Adrenal gland (tissue), 9 donors: ENCODE measurements at regions not wholly inside any gene's neighbourhood (a gene's known extent, or its start where the extent isn't known, plus 50 kb on each side); places are given as distances from the start of the nearest gene placed in this dataset.
A peak's percentile ranks its signal among the peaks of the same experiment; 100 is the strongest.

Source experiments
- DNase-seq, 7 donors: peaks; one replicate each; pipeline ENCODE4 v3.0.0-alpha.2; 2019 to 2020
- H3K27ac ChIP-seq, 5 donors: fragments of 200-600 bp; sonication (generic) in 4 of 5; 1 replicate in 3 of 5; 2 replicates in 2 of 5; pipeline versions ENCODE4 v1.5.1 to v1.8.0; 2016 to 2020; ENCODE audit warnings: mild to moderate bottlenecking in 1 of 5
- H3K27me3 ChIP-seq: fragments of 200-600 bp; 2 replicates; pipeline ENCODE4 v1.8.0; 2021
- H3K36me3 ChIP-seq, 2 donors: fragments of 200-600 bp; replicated peaks in 1 of 2; 1 replicate in 1 of 2; 2 replicates in 1 of 2; pipeline versions ENCODE4 v1.5.1 to v1.8.0; 2018 to 2022
- H3K4me1 ChIP-seq, 2 donors: fragments of 200-600 bp; replicated peaks in 1 of 2; 1 replicate in 1 of 2; 2 replicates in 1 of 2; pipeline versions ENCODE4 v1.5.1 to v1.8.0; 2018 to 2021
- H3K4me3 ChIP-seq, 4 donors: fragments of 200-600 bp; sonication (generic) in 3 of 4; one replicate each; pipeline ENCODE4 v1.5.1; 2016 to 2018
- H3K9me3 ChIP-seq, 3 donors: fragments of 200-600 bp; sonication (generic) in 1 of 3; replicated peaks in 1 of 3; 1 replicate in 2 of 3; 2 replicates in 1 of 3; pipeline versions ENCODE4 v1.5.1 to v1.8.0; 2016 to 2021
- POLR2A ChIP-seq, 2 donors: fragments of 450-650 bp; IDR thresholded peaks; one replicate each; pipeline ENCODE4 v1.6.1; 2017; ENCODE audit warnings: antibody characterized with exemption in 2 of 2, mild to moderate bottlenecking in 2 of 2, moderate library complexity in 1 of 2
- WGBS, 4 donors: extraction: QIAGEN DNeasy Blood & Tissue Kit in 2 of 4; methylation state at CpG; one replicate each; pipeline versions ENCODE4 v1.1.5 to v1.1.7; 2013 to 2017; 5-methylcytosine and 5-hydroxymethylcytosine counted together
- intact Hi-C, 2 donors: fragments of 100-400 bp; cut with DNase I; formaldehyde crosslinking; loops; one replicate each; pipeline versions ENCODE4 v1.14.1 to v1.15.0; 2022 to 2023
- TF ChIP-seq, protein P1 (sequence below), 6 experiments: fragments of 450-650 bp in 4 of 6; fragments of 200-600 bp in 2 of 6; sonication (generic) in 1 of 6; IDR thresholded peaks; 1 replicate in 5 of 6; 2 replicates in 1 of 6; pipeline versions ENCODE4 v1.5.1 to v1.8.0; 2016 to 2021; ENCODE audit warnings: antibody characterized with exemption in 6 of 6, mild to moderate bottlenecking in 2 of 6, moderate library complexity in 1 of 6
- donor health status: healthy with polysubstance abuse.
- donor health status: Bipolar disorder and iron deficiency.
- donor health status: DM: yes; HTN: yes; CAD: no.
- donor health status: DM: no; HTN: no; CAD: no.
- donor health status: DM: no; HTN: no; CAD: no.

DNA sequence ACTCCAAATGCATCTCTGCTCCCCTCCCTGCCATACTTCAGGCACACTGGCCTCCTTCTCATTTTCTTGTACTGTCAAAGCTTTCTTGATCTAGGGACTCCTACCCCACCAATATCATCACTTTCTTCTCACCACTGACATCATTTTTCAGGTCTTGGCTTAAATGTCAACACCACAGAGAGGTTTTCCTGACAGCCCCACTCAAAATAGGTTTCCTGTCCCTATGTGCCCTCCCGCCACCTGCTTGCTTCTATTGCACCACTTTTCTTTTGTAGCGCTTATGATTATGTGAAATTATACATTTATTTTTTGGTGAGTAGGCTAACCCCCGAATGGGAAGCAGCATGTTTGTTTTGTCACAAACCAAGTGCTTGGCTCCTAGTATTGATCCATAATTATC, 164.6 kb downstream of the NDFIP2 start:
- Histone ChIP-seq H3K4me1 (no peaks in the 10 kb centered on the region), H3K9me3 (peaks cover 0 to 6% (median 0%) of the 10 kb centered on the region in 3 donors), H3K36me3 (no peaks in the 10 kb centered on the region), H3K4me3 (no peak overlapping the region), H3K27me3 (no peaks in the 10 kb centered on the region), H3K27ac (no peak overlapping the region)
- DNase-seq = no peak
- TF ChIP-seq POLR2A (IDR thresholded peaks at IDR 0.05) = no peak
- TF ChIP-seq, protein P1, sequence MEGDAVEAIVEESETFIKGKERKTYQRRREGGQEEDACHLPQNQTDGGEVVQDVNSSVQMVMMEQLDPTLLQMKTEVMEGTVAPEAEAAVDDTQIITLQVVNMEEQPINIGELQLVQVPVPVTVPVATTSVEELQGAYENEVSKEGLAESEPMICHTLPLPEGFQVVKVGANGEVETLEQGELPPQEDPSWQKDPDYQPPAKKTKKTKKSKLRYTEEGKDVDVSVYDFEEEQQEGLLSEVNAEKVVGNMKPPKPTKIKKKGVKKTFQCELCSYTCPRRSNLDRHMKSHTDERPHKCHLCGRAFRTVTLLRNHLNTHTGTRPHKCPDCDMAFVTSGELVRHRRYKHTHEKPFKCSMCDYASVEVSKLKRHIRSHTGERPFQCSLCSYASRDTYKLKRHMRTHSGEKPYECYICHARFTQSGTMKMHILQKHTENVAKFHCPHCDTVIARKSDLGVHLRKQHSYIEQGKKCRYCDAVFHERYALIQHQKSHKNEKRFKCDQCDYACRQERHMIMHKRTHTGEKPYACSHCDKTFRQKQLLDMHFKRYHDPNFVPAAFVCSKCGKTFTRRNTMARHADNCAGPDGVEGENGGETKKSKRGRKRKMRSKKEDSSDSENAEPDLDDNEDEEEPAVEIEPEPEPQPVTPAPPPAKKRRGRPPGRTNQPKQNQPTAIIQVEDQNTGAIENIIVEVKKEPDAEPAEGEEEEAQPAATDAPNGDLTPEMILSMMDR (IDR thresholded peaks at IDR 0.05) = no peak
- intact Hi-C loops = no loop called here
- WGBS, 4 donors = 76 to 89% (median 88%) methylated on average over 3 of the region's 3 CpGs

DNA sequence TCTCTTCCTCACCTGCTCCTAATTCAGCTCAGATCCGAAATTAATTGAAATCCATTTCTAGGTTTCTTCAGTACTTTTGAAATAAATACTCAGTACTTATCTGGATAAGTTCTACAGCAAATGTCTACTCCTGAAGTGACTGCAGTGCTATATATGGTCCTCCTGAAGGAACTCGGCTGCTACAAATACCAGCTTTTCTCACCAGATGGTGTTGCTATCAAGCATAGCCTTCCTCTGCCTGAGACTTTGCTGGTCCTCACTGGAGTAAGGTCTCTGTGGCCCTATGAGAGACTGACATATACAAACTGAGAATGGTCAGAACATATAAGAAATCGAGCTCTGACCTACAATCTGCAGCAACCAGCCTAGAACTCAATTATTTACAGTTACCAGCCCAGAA, 161.6 kb downstream of the NDFIP2 start:
- TF ChIP-seq, protein P1 (IDR thresholded peaks at IDR 0.05) = no peak
- TF ChIP-seq POLR2A (IDR thresholded peaks at IDR 0.05) = no peak
- intact Hi-C loops = no loop called here
- Histone ChIP-seq H3K27me3 (no peaks in the 10 kb centered on the region), H3K36me3 (no peaks in the 10 kb centered on the region), H3K4me1 (peaks cover 0 to 2% of the 10 kb centered on the region in 2 donors), H3K9me3 (peaks cover 0 to 6% (median 0%) of the 10 kb centered on the region in 3 donors), H3K4me3 (no peak overlapping the region), H3K27ac (no peak overlapping the region)
- DNase-seq = no peak
- WGBS, 4 donors = 72 to 82% (median 75%) methylated on average over 3 of the region's 3 CpGs

DNA sequence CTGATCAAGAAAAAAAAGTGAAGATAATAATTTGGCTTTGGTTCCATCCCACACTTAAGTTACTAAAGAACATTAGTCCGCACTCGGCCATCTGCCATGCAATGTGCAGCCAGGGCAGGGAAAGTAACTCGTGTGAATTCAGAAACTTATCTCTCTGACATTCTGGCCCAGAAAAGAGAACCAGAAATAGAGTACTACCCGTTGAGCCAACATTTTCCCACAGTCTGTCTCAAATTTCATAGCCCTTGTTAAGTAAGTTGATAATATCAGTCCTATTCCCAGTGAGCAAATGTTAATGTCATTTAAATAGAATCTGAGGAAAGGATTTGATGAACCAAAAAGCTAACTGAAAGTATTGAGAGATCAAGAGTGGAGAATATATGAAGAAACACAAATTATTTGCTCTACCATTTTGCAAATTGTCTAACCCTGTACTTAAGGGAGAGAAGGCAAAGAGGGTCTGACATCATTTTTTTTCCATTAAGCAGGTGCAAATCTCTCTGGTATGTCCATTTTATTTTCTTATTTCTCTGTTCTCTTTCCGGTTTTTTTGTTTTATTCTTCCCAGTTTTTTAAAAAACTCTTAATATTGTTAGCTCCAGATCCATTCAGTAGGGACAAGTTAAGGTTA, 156.3 kb downstream of the NDFIP2 start:
- TF ChIP-seq, protein P1 (IDR thresholded peaks at IDR 0.05) = no peak
- TF ChIP-seq POLR2A (IDR thresholded peaks at IDR 0.05) = no peak
- Histone ChIP-seq H3K4me1 (peaks cover 0 to 7% of the 10 kb centered on the region in 2 donors), H3K4me3 (no peak overlapping the region), H3K36me3 (no peaks in the 10 kb centered on the region), H3K9me3 (peaks cover 0 to 6% (median 0%) of the 10 kb centered on the region in 3 donors), H3K27me3 (no peaks in the 10 kb centered on the region), H3K27ac (no peak overlapping the region)
- peak in 6 of 7 donors; percentile 30 to 73 (median 56) for DNase-seq
- intact Hi-C loops = no loop called here
- 34 to 38% (median 36%) methylated on average over 5 of the region's 5 CpGs for WGBS, 4 donors

DNA sequence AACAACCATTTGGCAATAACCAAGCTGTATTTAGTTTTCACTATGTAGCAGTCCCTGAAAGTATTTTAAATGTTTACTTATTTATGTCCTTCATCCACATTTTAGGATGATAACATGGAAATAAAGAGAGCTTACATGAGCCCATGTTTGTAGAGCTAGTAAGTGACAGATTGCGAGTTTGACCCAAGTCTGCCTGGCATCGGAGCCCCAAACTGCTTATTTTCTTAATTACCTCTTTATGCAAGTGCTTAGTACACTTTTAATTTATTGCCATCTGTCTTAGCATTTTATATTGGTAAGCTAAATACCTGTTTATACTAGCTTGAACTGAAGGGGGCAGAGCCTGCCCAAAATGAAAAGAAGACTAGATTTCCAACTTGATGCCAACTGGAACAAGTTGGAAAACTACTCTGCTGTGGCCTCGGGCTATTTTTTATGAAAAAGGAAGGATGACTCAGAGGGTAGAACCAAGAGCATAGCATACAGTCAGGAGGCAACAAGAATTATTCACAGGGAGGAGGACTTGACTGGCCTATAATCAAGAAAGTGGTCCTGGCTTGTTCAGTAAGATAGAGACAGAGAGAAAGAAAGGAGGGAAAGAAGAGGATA, 150.2 kb downstream of the NDFIP2 start:
- H3K27ac ChIP-seq = no peak overlapping the region
- no peak for TF ChIP-seq POLR2A (IDR thresholded peaks at IDR 0.05)
- TF ChIP-seq, protein P1 (IDR thresholded peaks at IDR 0.05) = peak in 5 of 6 experiments; percentile 32 to 45 (median 34)
- no peaks in the 10 kb centered on the region for H3K27me3 ChIP-seq
- H3K9me3 ChIP-seq = no peaks in the 10 kb centered on the region
- peak; percentile 29 to 61 (median 46) for DNase-seq
- H3K36me3 ChIP-seq = no peaks in the 10 kb centered on the region
- no peaks in the 10 kb centered on the region for H3K4me1 ChIP-seq
- intact Hi-C loops = no loop called here
- WGBS, 4 donors = 38 to 53% (median 44%) methylated on average over 3 of the region's 3 CpGs
- no peak overlapping the region for H3K4me3 ChIP-seq
